DOHH2 (cell line): ENCODE measurements at regions not wholly inside any gene's neighbourhood (a gene's known extent, or its start where the extent isn't known, plus 50 kb on each side); places are given as distances from the start of the nearest gene placed in this dataset.

ENCODE experiments used
- H3F3A ChIP-seq: fragments of 200-600 bp; sonication (generic), shearing (Covaris generic); 2 replicates; pipeline ENCODE4 v1.6.0; 2016; ENCODE audit warnings: antibody characterized with exemption, mild to moderate bottlenecking; ENCODE audit not compliant: control insufficient read depth, insufficient read depth
- H3K27ac ChIP-seq: fragments of 200-600 bp; sonication (generic); 2 replicates; pipeline ENCODE4 v1.5.1; 2014; ENCODE audit warnings: low read depth, mild to moderate bottlenecking, low read length, moderate library complexity
- H3K27me3 ChIP-seq: fragments of 200-600 bp; sonication (generic); 2 replicates; pipeline ENCODE4 v1.6.1; 2014; ENCODE audit warnings: mild to moderate bottlenecking, low read length, mixed read lengths; ENCODE audit not compliant: control insufficient read depth
- H3K36me3 ChIP-seq: fragments of 200-600 bp; sonication (generic); 2 replicates; pipeline ENCODE4 v1.6.1; 2014; ENCODE audit warnings: mild to moderate bottlenecking, low read length, moderate library complexity, mixed read lengths; ENCODE audit not compliant: control insufficient read depth
- H3K4me1 ChIP-seq: fragments of 200-600 bp; sonication (generic); 2 replicates; pipeline ENCODE4 v1.6.1; 2014; ENCODE audit warnings: mild to moderate bottlenecking, low read length, mixed read lengths; ENCODE audit not compliant: control insufficient read depth
- H3K4me2 ChIP-seq: fragments of 200-600 bp; sonication (generic); 2 replicates; pipeline ENCODE4 v1.6.0; 2014; ENCODE audit warnings: mild to moderate bottlenecking, low read length, moderate library complexity
- H3K4me3 ChIP-seq: fragments of 200-600 bp; sonication (generic); 2 replicates; pipeline ENCODE4 v1.5.1; 2014; ENCODE audit warnings: mild to moderate bottlenecking, low read length, mixed read lengths
- H3K79me2 ChIP-seq: fragments of 200-600 bp; sonication (generic); 2 replicates; pipeline ENCODE4 v1.6.1; 2014; ENCODE audit warnings: mild to moderate bottlenecking, low read length, mixed read lengths; ENCODE audit not compliant: control insufficient read depth
- H3K9me2 ChIP-seq: fragments of 200-600 bp; sonication (generic); replicated peaks from 2 replicates; pipeline ENCODE4 v1.6.1; 2014; ENCODE audit warnings: mild to moderate bottlenecking, low read length, mixed read lengths; ENCODE audit not compliant: control insufficient read depth
- H3K9me3 ChIP-seq: fragments of 200-600 bp; sonication (generic); 2 replicates; pipeline ENCODE4 v1.6.1; 2014; ENCODE audit warnings: antibody characterized with exemption, low read length, mixed read lengths; ENCODE audit not compliant: control insufficient read depth, insufficient read depth
- H4K20me1 ChIP-seq: fragments of 200-600 bp; sonication (generic); 2 replicates; pipeline ENCODE4 v1.6.0; 2014; ENCODE audit warnings: low read depth, mild to moderate bottlenecking, antibody characterized with exemption, low read length, moderate library complexity; ENCODE audit not compliant: control insufficient read depth, insufficient read depth
- EZH2phosphoT487 ChIP-seq: fragments of 200-600 bp; sonication (generic); IDR thresholded peaks from 2 replicates; pipeline ENCODE4 v1.6.1; 2017; ENCODE audit warnings: borderline replicate concordance, mild to moderate bottlenecking, antibody characterized with exemption, low read length, moderate library complexity, mixed read lengths
- TF ChIP-seq, protein P1 (sequence below): fragments of 200-600 bp; sonication (generic); IDR thresholded peaks from one replicate; pipeline ENCODE4 v1.5.1; 2014; ENCODE audit warnings: antibody characterized with exemption, mild to moderate bottlenecking, low read depth, low read length; ENCODE audit not compliant: poor library complexity, severe bottlenecking

GRCh38 chr10:86597306-86597705, 57.0 kb upstream of the OPN4 start:
- H3K27ac ChIP-seq = no peak overlapping the region
- TF ChIP-seq, protein P1, sequence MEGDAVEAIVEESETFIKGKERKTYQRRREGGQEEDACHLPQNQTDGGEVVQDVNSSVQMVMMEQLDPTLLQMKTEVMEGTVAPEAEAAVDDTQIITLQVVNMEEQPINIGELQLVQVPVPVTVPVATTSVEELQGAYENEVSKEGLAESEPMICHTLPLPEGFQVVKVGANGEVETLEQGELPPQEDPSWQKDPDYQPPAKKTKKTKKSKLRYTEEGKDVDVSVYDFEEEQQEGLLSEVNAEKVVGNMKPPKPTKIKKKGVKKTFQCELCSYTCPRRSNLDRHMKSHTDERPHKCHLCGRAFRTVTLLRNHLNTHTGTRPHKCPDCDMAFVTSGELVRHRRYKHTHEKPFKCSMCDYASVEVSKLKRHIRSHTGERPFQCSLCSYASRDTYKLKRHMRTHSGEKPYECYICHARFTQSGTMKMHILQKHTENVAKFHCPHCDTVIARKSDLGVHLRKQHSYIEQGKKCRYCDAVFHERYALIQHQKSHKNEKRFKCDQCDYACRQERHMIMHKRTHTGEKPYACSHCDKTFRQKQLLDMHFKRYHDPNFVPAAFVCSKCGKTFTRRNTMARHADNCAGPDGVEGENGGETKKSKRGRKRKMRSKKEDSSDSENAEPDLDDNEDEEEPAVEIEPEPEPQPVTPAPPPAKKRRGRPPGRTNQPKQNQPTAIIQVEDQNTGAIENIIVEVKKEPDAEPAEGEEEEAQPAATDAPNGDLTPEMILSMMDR = no peak
- TF ChIP-seq EZH2phosphoT487 = no peak
- H3K36me3 ChIP-seq = no peaks in the 10 kb centered on the region
- H4K20me1 ChIP-seq = no peaks in the 10 kb centered on the region
- peaks cover under 1% of the 10 kb centered on the region; the same call in 1 of the 2 replicates for H3K27me3 ChIP-seq
- H3K4me3 ChIP-seq = no peak overlapping the region
- H3F3A ChIP-seq = no peaks in the 10 kb centered on the region
- H3K9me3 ChIP-seq = no peaks in the 10 kb centered on the region
- no peaks in the 10 kb centered on the region for H3K79me2 ChIP-seq
- no peaks in the 10 kb centered on the region for H3K4me1 ChIP-seq
- no peaks in the 10 kb centered on the region for H3K9me2 ChIP-seq
- H3K4me2 ChIP-seq = no peak overlapping the region

DNA sequence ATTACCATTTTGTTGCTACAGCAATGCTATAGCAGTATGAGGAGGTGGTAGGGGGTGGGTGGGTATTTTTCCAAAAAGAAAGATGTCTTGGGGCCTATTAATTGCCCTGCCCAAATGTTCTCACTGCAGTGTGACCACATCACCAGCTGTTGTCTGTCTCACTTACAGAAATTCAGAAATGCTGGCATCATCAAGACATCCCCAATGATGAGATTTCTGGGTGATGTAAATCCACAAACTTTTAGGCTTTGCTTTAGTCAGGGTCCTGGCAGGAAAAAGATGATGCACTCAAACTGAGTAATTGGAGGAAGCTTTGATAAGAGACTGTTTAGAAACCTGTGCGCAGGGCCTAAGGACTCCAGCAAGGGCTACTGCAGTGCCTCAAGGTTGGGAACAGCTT, 56.2 kb upstream of the OPN4 start:
- Histone ChIP-seq H3K4me2 (no peak overlapping the region), H3K9me2 (no peaks in the 10 kb centered on the region), H3K27ac (no peak overlapping the region), H4K20me1 (no peaks in the 10 kb centered on the region), H3K9me3 (no peaks in the 10 kb centered on the region), H3K36me3 (no peaks in the 10 kb centered on the region), H3K4me1 (no peaks in the 10 kb centered on the region), H3K79me2 (no peaks in the 10 kb centered on the region), H3F3A (no peaks in the 10 kb centered on the region), H3K4me3 (no peak overlapping the region), H3K27me3 (peaks cover 4% of the 10 kb centered on the region; the same call in 1 of the 2 replicates)
- no peak for TF ChIP-seq EZH2phosphoT487
- TF ChIP-seq, protein P1 = no peak

GRCh38 chr10:86599041-86599440, 55.3 kb upstream of the OPN4 start:
- Histone ChIP-seq H3K4me2 (no peak overlapping the region), H4K20me1 (no peaks in the 10 kb centered on the region), H3K9me2 (no peaks in the 10 kb centered on the region), H3K9me3 (no peaks in the 10 kb centered on the region), H3K36me3 (no peaks in the 10 kb centered on the region), H3K27ac (no peak overlapping the region), H3K4me3 (no peak overlapping the region), H3K27me3 (peaks cover 6% of the 10 kb centered on the region; the same call in 1 of the 2 replicates), H3K79me2 (no peaks in the 10 kb centered on the region), H3K4me1 (no peaks in the 10 kb centered on the region), H3F3A (no peaks in the 10 kb centered on the region)
- TF ChIP-seq, protein P1 = no peak
- TF ChIP-seq EZH2phosphoT487 = no peak
